Dermis blood vessel endothelial cell (primary cell): ENCODE measurements at regions not wholly inside any gene's neighbourhood (a gene's known extent, or its start where the extent isn't known, plus 50 kb on each side); places are given as distances from the start of the nearest gene placed in this dataset.
A peak's percentile ranks its signal among the peaks of the same experiment; 100 is the strongest.
"Not testable (repeated sequence)": the region's sequence is repeated elsewhere in the genome, so short reads cannot be mapped to it uniquely, and the experiment has no call there.

Source experiments
- DNase-seq: peaks from one replicate; pipeline ENCODE4 v3.0.0; 2010

GRCh38 chr6:73983367-73983766, 287.4 kb downstream of the CD109 start:
- DNase-seq = no peak

- DNase-seq = no peak
Measured at GRCh38 chr6:73980096-73980495, 284.1 kb downstream of the CD109 start.

- DNase-seq = no peak
Measured at GRCh38 chr6:73978330-73978729, 282.3 kb downstream of the CD109 start.

GRCh38 chr6:73972518-73972917, 276.5 kb downstream of the CD109 start:
- not testable (repeated sequence) for DNase-seq

GRCh38 chr6:73969971-73970970, 274.3 kb downstream of the CD109 start:
- peak; percentile 69 for DNase-seq

GRCh38 chr6:73968221-73968757, 272.3 kb downstream of the CD109 start:
- peak; percentile 4 for DNase-seq

- no peak for DNase-seq
Measured at GRCh38 chr6:73965539-73966029, 269.6 kb downstream of the CD109 start.

- no peak for DNase-seq
Measured at GRCh38 chr6:73964241-73964854, 268.3 kb downstream of the CD109 start.

- DNase-seq = no peak
Measured at GRCh38 chr6:73962884-73963283, 266.9 kb downstream of the CD109 start.

- no peak for DNase-seq
Measured at GRCh38 chr6:73956305-73956704, 260.3 kb downstream of the CD109 start.

- no peak for DNase-seq
Measured at GRCh38 chr6:73955800-73956199, 259.8 kb downstream of the CD109 start.

GRCh38 chr6:73954881-73955280, 258.9 kb downstream of the CD109 start:
- DNase-seq = no peak

- no peak for DNase-seq
Measured at GRCh38 chr6:73951183-73951582, 255.2 kb downstream of the CD109 start.

GRCh38 chr6:73943930-73944652, 248.1 kb downstream of the CD109 start:
- no peak for DNase-seq

- DNase-seq = no peak
Measured at GRCh38 chr6:73943411-73943810, 247.4 kb downstream of the CD109 start.

- no peak for DNase-seq
Measured at GRCh38 chr6:73942592-73943186, 246.7 kb downstream of the CD109 start.

GRCh38 chr6:73941892-73942291, 245.9 kb downstream of the CD109 start:
- no peak for DNase-seq

- DNase-seq = no peak
Measured at GRCh38 chr6:73937805-73938204, 241.8 kb downstream of the CD109 start.

- DNase-seq = no peak
Measured at GRCh38 chr6:73932866-73933265, 236.9 kb downstream of the CD109 start.

- no peak for DNase-seq
Measured at GRCh38 chr6:73929405-73929804, 233.4 kb downstream of the CD109 start.

- no peak for DNase-seq
Measured at GRCh38 chr6:73927421-73927820, 231.4 kb downstream of the CD109 start.

GRCh38 chr6:73925703-73926102, 229.7 kb downstream of the CD109 start:
- not testable (repeated sequence) for DNase-seq
